Mesodermal cell (in vitro differentiated cells): ENCODE measurements at regions not wholly inside any gene's neighbourhood (a gene's known extent, or its start where the extent isn't known, plus 50 kb on each side); places are given as distances from the start of the nearest gene placed in this dataset.
A peak's percentile ranks its signal among the peaks of the same experiment; 100 is the strongest.

Source experiments
- H3K27ac ChIP-seq: 2 replicates; pipeline ENCODE4 v1.7.0; 2013; ENCODE audit warnings: mild to moderate bottlenecking, low read depth, low read length, moderate library complexity; ENCODE audit not compliant: severe bottlenecking
- H3K36me3 ChIP-seq: 2 replicates; pipeline ENCODE4 v1.7.1; 2013; ENCODE audit warnings: mild to moderate bottlenecking, low read length, moderate library complexity; ENCODE audit not compliant: control insufficient read depth, insufficient read depth
- H3K4me1 ChIP-seq: one replicate; pipeline ENCODE4 v1.7.1; 2013; ENCODE audit warnings: mild to moderate bottlenecking, low read length; ENCODE audit not compliant: insufficient read depth, control insufficient read depth, poor library complexity, severe bottlenecking
- H3K4me3 ChIP-seq: 2 replicates; pipeline ENCODE4 v1.7.0; 2013; ENCODE audit warnings: low read length, control low read depth, mild to moderate bottlenecking; ENCODE audit not compliant: insufficient read depth, poor library complexity, severe bottlenecking; ENCODE audit errors: extremely low read depth
- H3K9me3 ChIP-seq: 2 replicates; pipeline ENCODE4 v1.7.1; 2013; ENCODE audit warnings: mild to moderate bottlenecking, low read length, moderate library complexity; ENCODE audit not compliant: control insufficient read depth
- WGBS, 2 experiments: methylation state at CpG; one replicate each; pipeline ENCODE4 v1.1.5; 2013; ENCODE audit warnings: missing lambda C conversion rate in 2 of 2; ENCODE audit not compliant: insufficient coverage in 2 of 2; 5-methylcytosine and 5-hydroxymethylcytosine counted together

- Histone ChIP-seq H3K36me3 (no peaks in the 10 kb centered on the region), H3K4me3 (no peak overlapping the region), H3K9me3 (no peaks in the 10 kb centered on the region), H3K4me1 (no peaks in the 10 kb centered on the region), H3K27ac (no peak overlapping the region)
- WGBS, 2 experiments: 90% methylated on average over 1 of the region's 1 CpG; no CpG with 5 or more reads in 1 of the 2 experiments
Observed at GRCh38 chr9:13626601-13627000, 347.1 kb upstream of the MPDZ start.

GRCh38 chr9:13621872-13622564 lies 342.5 kb upstream of the MPDZ start:
- H3K36me3 ChIP-seq: no peaks in the 10 kb centered on the region
- H3K4me3 ChIP-seq: no peak overlapping the region
- 92 to 100% methylated on average over 2 to 3 of the region's 6 CpGs for WGBS, 2 experiments
- no peaks in the 10 kb centered on the region for H3K4me1 ChIP-seq
- no peaks in the 10 kb centered on the region for H3K9me3 ChIP-seq
- H3K27ac ChIP-seq: no peak overlapping the region

- H3K36me3 ChIP-seq: no peaks in the 10 kb centered on the region
- 86% methylated on average over 1 of the region's 2 CpGs for WGBS, 2 experiments
- peaks cover 5% of the 10 kb centered on the region for H3K9me3 ChIP-seq
Observed at GRCh38 chr9:13616491-13617035, 337.1 kb upstream of the MPDZ start.

GRCh38 chr9:13615660-13616490 lies 336.4 kb upstream of the MPDZ start:
- Histone ChIP-seq H3K9me3 (peaks cover 6% of the 10 kb centered on the region), H3K4me3 (no peak overlapping the region), H3K27ac (no peak overlapping the region), H3K36me3 (no peaks in the 10 kb centered on the region), H3K4me1 (peaks cover 4% of the 10 kb centered on the region)
- whole genome bisulfite sequencing, 2 experiments: 93 to 100% methylated on average over 1 to 2 of the region's 7 CpGs

More at GRCh38 chr9:13616491-13617035, 337.1 kb upstream of the MPDZ start:
- no peak overlapping the region for H3K27ac ChIP-seq
- no peak overlapping the region for H3K4me3 ChIP-seq
- H3K4me1 ChIP-seq: peaks cover 4% of the 10 kb centered on the region

GRCh38 chr9:13614060-13614459 lies 334.6 kb upstream of the MPDZ start:
- WGBS, 2 experiments: 63% methylated on average over 1 of the region's 4 CpGs; no CpG with 5 or more reads in 1 of the 2 experiments
- H3K27ac ChIP-seq: no peak overlapping the region
- H3K36me3 ChIP-seq: no peaks in the 10 kb centered on the region
- peaks cover 6% of the 10 kb centered on the region for H3K9me3 ChIP-seq
- peaks cover 4% of the 10 kb centered on the region for H3K4me1 ChIP-seq
- no peak overlapping the region for H3K4me3 ChIP-seq

GRCh38 chr9:13613296-13613695 lies 333.8 kb upstream of the MPDZ start:
- no CpG with 5 or more reads among the region's 2 CpGs for WGBS, 2 experiments
- no peak overlapping the region for H3K4me3 ChIP-seq
- peaks cover 4% of the 10 kb centered on the region for H3K4me1 ChIP-seq
- no peak overlapping the region for H3K27ac ChIP-seq
- H3K36me3 ChIP-seq: no peaks in the 10 kb centered on the region
- H3K9me3 ChIP-seq: peaks cover 6% of the 10 kb centered on the region

- Histone ChIP-seq H3K9me3 (peaks cover 6% of the 10 kb centered on the region), H3K27ac (peak overlapping the region; percentile 73), H3K4me1 (peaks cover 7% of the 10 kb centered on the region), H3K36me3 (no peaks in the 10 kb centered on the region), H3K4me3 (no peak overlapping the region)
- WGBS, 2 experiments: 63 to 67% methylated on average over 4 to 5 of the region's 6 CpGs
Observed at GRCh38 chr9:13608451-13608850, 329.0 kb upstream of the MPDZ start.

GRCh38 chr9:13607481-13608441 lies 328.3 kb upstream of the MPDZ start:
- H3K4me3 ChIP-seq: no peak overlapping the region

GRCh38 chr9:13606586-13606985 lies 327.1 kb upstream of the MPDZ start:
- Histone ChIP-seq H3K27ac (no peak overlapping the region), H3K4me1 (peaks cover 7% of the 10 kb centered on the region), H3K36me3 (no peaks in the 10 kb centered on the region), H3K9me3 (peaks cover 1% of the 10 kb centered on the region), H3K4me3 (no peak overlapping the region)
- 72 to 76% methylated on average over 4 to 5 of the region's 5 CpGs for WGBS, 2 experiments

More at GRCh38 chr9:13607481-13608441, 328.3 kb upstream of the MPDZ start:
- Histone ChIP-seq H3K9me3 (peaks cover 6% of the 10 kb centered on the region), H3K36me3 (no peaks in the 10 kb centered on the region), H3K4me1 (peaks cover 7% of the 10 kb centered on the region), H3K27ac (peak overlapping the region; percentile 73)
- 62 to 76% methylated on average over 2 to 3 of the region's 6 CpGs for WGBS, 2 experiments

GRCh38 chr9:13603921-13604320 lies 324.4 kb upstream of the MPDZ start:
- Histone ChIP-seq H3K4me3 (no peak overlapping the region), H3K4me1 (peaks cover 7% of the 10 kb centered on the region), H3K9me3 (no peaks in the 10 kb centered on the region), H3K36me3 (no peaks in the 10 kb centered on the region), H3K27ac (no peak overlapping the region)
- WGBS, 2 experiments: no CpG with 5 or more reads among the region's 3 CpGs
